ENCODE measurements at regions not wholly inside any gene's neighbourhood (a gene's known extent, or its start where the extent isn't known, plus 50 kb on each side); places are given as distances from the start of the nearest gene placed in this dataset.

DNA sequence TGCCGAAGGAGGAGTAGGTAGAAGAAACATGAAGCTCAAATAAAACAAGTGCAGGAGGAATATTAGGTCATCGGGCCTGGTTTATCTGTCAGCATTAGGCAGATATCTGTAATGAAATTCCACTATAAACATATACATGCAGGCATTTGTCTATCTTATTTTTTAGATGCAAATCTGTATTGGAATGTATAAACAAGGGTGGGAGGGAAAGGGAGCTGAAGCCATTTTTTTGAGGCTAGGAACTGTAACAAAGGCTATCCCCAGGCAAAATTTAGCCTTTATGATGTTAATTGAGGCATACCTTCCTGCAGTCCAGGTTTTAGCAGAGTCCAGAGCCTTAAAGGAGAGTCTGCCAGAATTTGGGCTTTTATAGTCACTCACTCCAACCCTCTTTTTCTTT is 72.5 kb downstream of the PHLDA1 start:
- ChIA-PET CTCF (ENCODE audit: low intra/inter-chr PET ratio, low total read pairs) (no interaction called here), POLR2A (interaction anchor here (1.4 to 2.1 kb wide), 3 partner anchors 19 to 72 kb away, joined by 4 to 16 read pairs (median 6); partner anchors contain the start of gene PHLDA1)
- in situ Hi-C loops (cut with HindIII; ENCODE audit: extremely low pct_ligation_motif_present, low pct_unique_long_range_greater_than_20kb) (no loop called here), intact Hi-C loops (cut with micrococcal nuclease; ENCODE audit: unreplicated experiment) (no loop called here)
- BruUV-seq (replicated peaks), result no TSS peak
- DNase-seq (ENCODE audit: low spot score) (no peak), ATAC-seq (no peak), FAIRE-seq (no peak)
- TF ChIP-seq, protein P1, sequence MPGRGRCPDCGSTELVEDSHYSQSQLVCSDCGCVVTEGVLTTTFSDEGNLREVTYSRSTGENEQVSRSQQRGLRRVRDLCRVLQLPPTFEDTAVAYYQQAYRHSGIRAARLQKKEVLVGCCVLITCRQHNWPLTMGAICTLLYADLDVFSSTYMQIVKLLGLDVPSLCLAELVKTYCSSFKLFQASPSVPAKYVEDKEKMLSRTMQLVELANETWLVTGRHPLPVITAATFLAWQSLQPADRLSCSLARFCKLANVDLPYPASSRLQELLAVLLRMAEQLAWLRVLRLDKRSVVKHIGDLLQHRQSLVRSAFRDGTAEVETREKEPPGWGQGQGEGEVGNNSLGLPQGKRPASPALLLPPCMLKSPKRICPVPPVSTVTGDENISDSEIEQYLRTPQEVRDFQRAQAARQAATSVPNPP (CRISPR knock-in tag; IDR thresholded peaks at IDR 0.05), result no peak
- TF ChIP-seq, protein P2, sequence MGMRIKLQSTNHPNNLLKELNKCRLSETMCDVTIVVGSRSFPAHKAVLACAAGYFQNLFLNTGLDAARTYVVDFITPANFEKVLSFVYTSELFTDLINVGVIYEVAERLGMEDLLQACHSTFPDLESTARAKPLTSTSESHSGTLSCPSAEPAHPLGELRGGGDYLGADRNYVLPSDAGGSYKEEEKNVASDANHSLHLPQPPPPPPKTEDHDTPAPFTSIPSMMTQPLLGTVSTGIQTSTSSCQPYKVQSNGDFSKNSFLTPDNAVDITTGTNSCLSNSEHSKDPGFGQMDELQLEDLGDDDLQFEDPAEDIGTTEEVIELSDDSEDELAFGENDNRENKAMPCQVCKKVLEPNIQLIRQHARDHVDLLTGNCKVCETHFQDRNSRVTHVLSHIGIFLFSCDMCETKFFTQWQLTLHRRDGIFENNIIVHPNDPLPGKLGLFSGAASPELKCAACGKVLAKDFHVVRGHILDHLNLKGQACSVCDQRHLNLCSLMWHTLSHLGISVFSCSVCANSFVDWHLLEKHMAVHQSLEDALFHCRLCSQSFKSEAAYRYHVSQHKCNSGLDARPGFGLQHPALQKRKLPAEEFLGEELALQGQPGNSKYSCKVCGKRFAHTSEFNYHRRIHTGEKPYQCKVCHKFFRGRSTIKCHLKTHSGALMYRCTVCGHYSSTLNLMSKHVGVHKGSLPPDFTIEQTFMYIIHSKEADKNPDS (CRISPR knock-in tag; IDR thresholded peaks at IDR 0.05), result no peak
- no peak for TF ChIP-seq IRX3 (CRISPR knock-in tag; IDR thresholded peaks at IDR 0.05; ENCODE audit: borderline replicate concordance, low read depth)
- no peak for TF ChIP-seq STAT5B (CRISPR knock-in tag; IDR thresholded peaks at IDR 0.05)
- TF ChIP-seq, protein P3, sequence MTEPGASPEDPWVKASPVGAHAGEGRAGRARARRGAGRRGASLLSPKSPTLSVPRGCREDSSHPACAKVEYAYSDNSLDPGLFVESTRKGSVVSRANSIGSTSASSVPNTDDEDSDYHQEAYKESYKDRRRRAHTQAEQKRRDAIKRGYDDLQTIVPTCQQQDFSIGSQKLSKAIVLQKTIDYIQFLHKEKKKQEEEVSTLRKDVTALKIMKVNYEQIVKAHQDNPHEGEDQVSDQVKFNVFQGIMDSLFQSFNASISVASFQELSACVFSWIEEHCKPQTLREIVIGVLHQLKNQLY (CRISPR knock-in tag; IDR thresholded peaks at IDR 0.05), result no peak
- no peak for TF ChIP-seq SMAD1 (CRISPR knock-in tag; IDR thresholded peaks at IDR 0.05; ENCODE audit: borderline replicate concordance, low read depth)
- TF ChIP-seq CHD4 (IDR thresholded peaks at IDR 0.05; ENCODE audit: borderline replicate concordance, low read length), result no peak
- TF ChIP-seq ZBTB7A (CRISPR knock-in tag; IDR thresholded peaks at IDR 0.05), result no peak
- TF ChIP-seq NCOA1 (CRISPR knock-in tag; IDR thresholded peaks at IDR 0.05), result no peak
- no peak for TF ChIP-seq SAFB2 (CRISPR knock-in tag; IDR thresholded peaks at IDR 0.05; ENCODE audit: borderline replicate concordance, low read depth)
- TF ChIP-seq, protein P4, sequence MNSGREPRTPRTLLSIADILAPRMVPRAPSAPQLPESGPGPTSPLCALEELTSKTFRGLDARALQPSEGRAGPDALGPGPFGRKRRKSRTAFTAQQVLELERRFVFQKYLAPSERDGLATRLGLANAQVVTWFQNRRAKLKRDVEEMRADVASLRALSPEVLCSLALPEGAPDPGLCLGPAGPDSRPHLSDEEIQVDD (CRISPR knock-in tag; IDR thresholded peaks at IDR 0.05; ENCODE audit: borderline replicate concordance), result no peak
- TF ChIP-seq NBN (conservative IDR thresholded peaks at IDR 0.05), result no peak
- no peak for TF ChIP-seq SOX13 (IDR thresholded peaks at IDR 0.05)
- no peak for TF ChIP-seq SOX13 (CRISPR knock-in tag; conservative IDR thresholded peaks at IDR 0.05 in 1 of 2, IDR thresholded peaks at IDR 0.05 in 1 of 2)
- TF ChIP-seq NONO (IDR thresholded peaks at IDR 0.05), result no peak
- no peak for TF ChIP-seq NONO (CRISPR knock-in tag; conservative IDR thresholded peaks at IDR 0.05)
- TF ChIP-seq GABPA (IDR thresholded peaks at IDR 0.05; ENCODE audit: low read depth, low read length), result no peak
- TF ChIP-seq GABPA (CRISPR knock-in tag; IDR thresholded peaks at IDR 0.05; ENCODE audit: low read depth), result no peak
- no peak for TF ChIP-seq ZFY (CRISPR knock-in tag; IDR thresholded peaks at IDR 0.05)
- TF ChIP-seq SIN3A (IDR thresholded peaks at IDR 0.05; ENCODE audit: borderline replicate concordance, low read depth, low read length), result no peak
- Histone ChIP-seq H3K9ac (ENCODE audit: insufficient read depth, low read depth, low read length) (no peak overlapping the region), H3K27me3 (ENCODE audit: control insufficient read depth in 1 of 2, insufficient read depth in 2 of 2, low read length in 2 of 2) (no peaks in the 10 kb centered on the region), H3K4me1 (ENCODE audit: insufficient read depth, low read length) (peaks cover 69% of the 10 kb centered on the region), H4K20me1 (ENCODE audit: insufficient read depth, low read length) (no peaks in the 10 kb centered on the region), H3K4me3 (replicated peaks in 1 of 3; ENCODE audit: insufficient read depth in 1 of 3, low read depth in 2 of 3, low read length in 3 of 3) (no peak overlapping the region), H3K79me2 (ENCODE audit: insufficient read depth, low read length) (no peaks in the 10 kb centered on the region), H3K27ac (ENCODE audit: extremely low read length, insufficient read depth, low read length) (no peak overlapping the region), H3K36me3 (replicated peaks in 1 of 2; ENCODE audit: control insufficient read depth in 1 of 2, insufficient read depth in 2 of 2, low read length in 2 of 2) (no peaks in the 10 kb centered on the region), H3K9me3 (ENCODE audit: low read length) (no peaks in the 10 kb centered on the region), H3K4me2 (ENCODE audit: low read depth, low read length) (no peak overlapping the region), H2AFZ (ENCODE audit: low read length) (no peak overlapping the region)
- WGBS (ENCODE audit: low lambda C conversion rate), result 78% methylated on average over 2 of the region's 2 CpGs
